ENCODE measurements at regions not wholly inside any gene's neighbourhood (a gene's known extent, or its start where the extent isn't known, plus 50 kb on each side); places are given as distances from the start of the nearest gene placed in this dataset.

GRCh38 chr20:19964289-19965265, 52.6 kb upstream of the NAA20 start (continued):
- peak; percentile 98 for TF ChIP-seq SNAPC5 (CRISPR knock-in tag; IDR thresholded peaks at IDR 0.05; ENCODE audit: borderline replicate concordance)
- no peak for TF ChIP-seq POLR2AphosphoS5 (IDR thresholded peaks at IDR 0.05; ENCODE audit: low read depth, low read length)
- TF ChIP-seq POGZ (CRISPR knock-in tag; IDR thresholded peaks at IDR 0.05) = peak; percentile 98
- peak; percentile 94 for TF ChIP-seq XRCC5 (optimal IDR thresholded peaks at IDR 0.05; ENCODE audit: low read length)
- TF ChIP-seq SUZ12 (IDR thresholded peaks at IDR 0.05; ENCODE audit: low read depth, low read length) = no peak
- no peak for TF ChIP-seq FIP1L1 (IDR thresholded peaks at IDR 0.05; ENCODE audit: borderline replicate concordance, insufficient read depth, low read depth, low read length)
- peak; percentile 97 for TF ChIP-seq ZSCAN25 (CRISPR knock-in tag; IDR thresholded peaks at IDR 0.05)
- TF ChIP-seq ZNF572 (CRISPR knock-in tag; IDR thresholded peaks at IDR 0.05) = peak; percentile 94; the same call in 1 of the 2 replicates
- peak; percentile 92 for TF ChIP-seq SP5 (CRISPR knock-in tag; IDR thresholded peaks at IDR 0.05; ENCODE audit: borderline replicate concordance, low read depth)
- TF ChIP-seq ZNF3 (CRISPR knock-in tag; IDR thresholded peaks at IDR 0.05) = peak; percentile 98
- no peak for TF ChIP-seq ZNF282 (IDR thresholded peaks at IDR 0.05; ENCODE audit: partially characterized antibody)
- 0 out of 2 replicates have a peak, but pooled peaks have one; percentile 33 for TF ChIP-seq ZNF10 (CRISPR knock-in tag; IDR thresholded peaks at IDR 0.05; ENCODE audit: borderline replicate concordance, low read depth)
- peak; percentile 98 for TF ChIP-seq ZNF841 (CRISPR knock-in tag; IDR thresholded peaks at IDR 0.05; ENCODE audit: borderline replicate concordance)
- TF ChIP-seq ZNF234 (CRISPR knock-in tag; conservative IDR thresholded peaks at IDR 0.05) = peak; percentile 94
- peak; percentile 99 for TF ChIP-seq ZBTB8A (CRISPR knock-in tag; IDR thresholded peaks at IDR 0.05; ENCODE audit: borderline replicate concordance, low read depth)
- peak; percentile 100 for TF ChIP-seq MEF2D (CRISPR knock-in tag; IDR thresholded peaks at IDR 0.05)
- TF ChIP-seq ZNF20 (CRISPR knock-in tag; IDR thresholded peaks at IDR 0.05) = peak; percentile 100
- peak; percentile 100 for TF ChIP-seq ZNF580 (CRISPR knock-in tag; IDR thresholded peaks at IDR 0.05; ENCODE audit: borderline replicate concordance, low read depth)
- peak; percentile 74; the same call in 1 of the 2 replicates for TF ChIP-seq ZNF7 (CRISPR knock-in tag; IDR thresholded peaks at IDR 0.05)
- TF ChIP-seq ZBTB26 (CRISPR knock-in tag; IDR thresholded peaks at IDR 0.05; ENCODE audit: borderline replicate concordance) = peak; percentile 99
- peak; percentile 100 for TF ChIP-seq HES4 (CRISPR knock-in tag; IDR thresholded peaks at IDR 0.05; ENCODE audit: borderline replicate concordance)
- TF ChIP-seq GABPA (IDR thresholded peaks at IDR 0.05; ENCODE audit: low read depth, low read length) = no peak
- TF ChIP-seq GABPA (CRISPR knock-in tag; IDR thresholded peaks at IDR 0.05; ENCODE audit: low read depth) = peak; percentile 84
- TF ChIP-seq MIER2 (CRISPR knock-in tag; IDR thresholded peaks at IDR 0.05) = peak; percentile 92
- no peak for TF ChIP-seq NFRKB (IDR thresholded peaks at IDR 0.05)
- TF ChIP-seq FOXP1 (IDR thresholded peaks at IDR 0.05) = peak; percentile 93
- peak; percentile 100 for TF ChIP-seq FOXP1 (CRISPR knock-in tag; IDR thresholded peaks at IDR 0.05)
- peak; percentile 100 for TF ChIP-seq ZBTB7A (CRISPR knock-in tag; IDR thresholded peaks at IDR 0.05)
- no peak for TF ChIP-seq CHD2 (IDR thresholded peaks at IDR 0.05; ENCODE audit: low read depth, low read length)
- peak; percentile 88 for TF ChIP-seq THAP8 (CRISPR knock-in tag; IDR thresholded peaks at IDR 0.05; ENCODE audit: borderline replicate concordance)
- peak; percentile 98 for TF ChIP-seq CBX1 (IDR thresholded peaks at IDR 0.05; ENCODE audit: low read depth)
- TF ChIP-seq TOE1 (CRISPR knock-in tag; IDR thresholded peaks at IDR 0.05) = peak; percentile 99

All from HepG2 (cell line).